IMR-90 (cell line): ENCODE measurements at regions not wholly inside any gene's neighbourhood (a gene's known extent, or its start where the extent isn't known, plus 50 kb on each side); places are given as distances from the start of the nearest gene placed in this dataset.
A peak's percentile ranks its signal among the peaks of the same experiment; 100 is the strongest.

Experiments used
- ATAC-seq: fragments of 200-7000 bp; cut with Tn5 transposase; 2 replicates; pipeline ENCODE4 v1.9.1; 2020; ENCODE audit warnings: low read depth, mild to moderate bottlenecking, moderate library complexity
- BruUV-seq: library from RNA; stranded (reverse); fragments of 400-500 nt; replicated peaks from 2 replicates; lab custom pipeline; 2021; lab: Mats Ljungman, UMichigan
- CTCF ChIA-PET: fragments of 300-600 bp; formaldehyde crosslinking; extraction: SDS; loops from one replicate; lab custom pipeline; 2021; ENCODE audit warnings: antibody characterized with exemption; lab: Yijun Ruan, JAX
- POLR2A ChIA-PET: fragments of 300-600 bp; sonication (Branson Sonifier 250); formaldehyde crosslinking; loops from one replicate; lab custom pipeline; 2022; ENCODE audit warnings: antibody characterized with exemption; ENCODE audit not compliant: unreplicated experiment; lab: Charles Lee
- DNase-seq: peaks from one replicate; pipeline ENCODE4 v3.0.0; 2013
- H2AFZ ChIP-seq: replicated peaks from 2 replicates; pipeline ENCODE3; 2013; ENCODE audit warnings: low read length, mild to moderate bottlenecking; ENCODE audit not compliant: poor library complexity
- H2AK5ac ChIP-seq: 2 replicates; pipeline ENCODE4 v1.6.1; 2013; ENCODE audit warnings: low read depth, low read length, inconsistent platforms
- H2AK9ac ChIP-seq: replicated peaks from 2 replicates; pipeline ENCODE3; 2013; ENCODE audit warnings: mild to moderate bottlenecking, low read depth, low read length, moderate library complexity; ENCODE audit not compliant: poor library complexity
- H2BK120ac ChIP-seq: 2 replicates; pipeline ENCODE4 v1.6.1; 2013; ENCODE audit warnings: low read depth, low read length, inconsistent platforms
- H2BK15ac ChIP-seq: 3 replicates; pipeline ENCODE4 v1.6.1; 2013; ENCODE audit warnings: low read depth, low read length, inconsistent platforms
- H2BK20ac ChIP-seq: 2 replicates; pipeline ENCODE4 v1.6.1; 2013; ENCODE audit warnings: low read depth, mild to moderate bottlenecking, inconsistent platforms, low read length, moderate library complexity
- H2BK5ac ChIP-seq: 2 replicates; pipeline ENCODE4 v1.6.1; 2013; ENCODE audit warnings: mild to moderate bottlenecking, low read depth, low read length, inconsistent platforms; ENCODE audit not compliant: poor library complexity, severe bottlenecking
- H3K14ac ChIP-seq: replicated peaks from 2 replicates; pipeline ENCODE4 v1.6.1; 2013; ENCODE audit warnings: low read depth, low read length, inconsistent platforms
- H3K18ac ChIP-seq: 2 replicates; pipeline ENCODE4 v1.6.1; 2013; ENCODE audit warnings: low read depth, low read length, control low read depth
- H3K23ac ChIP-seq: 2 replicates; pipeline ENCODE4 v1.6.1; 2013; ENCODE audit warnings: low read depth, low read length, inconsistent platforms
- H3K27ac ChIP-seq: 2 replicates; pipeline ENCODE4 v1.5.1; 2013; ENCODE audit warnings: mild to moderate bottlenecking, control low read depth, low read length; ENCODE audit not compliant: insufficient read depth
- H3K27me3 ChIP-seq: 2 replicates; pipeline ENCODE4 v1.6.1; 2013; ENCODE audit warnings: low read length; ENCODE audit not compliant: control insufficient read depth, insufficient read depth
- H3K36me3 ChIP-seq: 2 replicates; pipeline ENCODE4 v1.6.1; 2013; ENCODE audit warnings: low read length, mixed read lengths; ENCODE audit not compliant: control insufficient read depth, insufficient read depth
- H3K4ac ChIP-seq: 2 replicates; pipeline ENCODE4 v1.6.1; 2013; ENCODE audit warnings: low read depth, low read length, inconsistent platforms
- H3K4me1 ChIP-seq: 2 replicates; pipeline ENCODE4 v1.6.1; 2013; ENCODE audit warnings: low read length, mixed read lengths; ENCODE audit not compliant: control insufficient read depth, insufficient read depth
- H3K4me2 ChIP-seq: 2 replicates; pipeline ENCODE4 v1.6.1; 2013; ENCODE audit warnings: low read depth, mild to moderate bottlenecking, control low read depth, low read length, moderate library complexity
- H3K4me3 ChIP-seq: 2 replicates; pipeline ENCODE4 v1.5.1; 2013; ENCODE audit warnings: low read depth, mild to moderate bottlenecking, control low read depth, low read length, moderate library complexity; ENCODE audit not compliant: insufficient read depth
- H3K56ac ChIP-seq: 2 replicates; pipeline ENCODE4 v1.6.1; 2013; ENCODE audit warnings: low read length, inconsistent platforms; ENCODE audit not compliant: insufficient read depth; ENCODE audit errors: extremely low read depth
- H3K79me1 ChIP-seq, 2 experiments: 2 replicates each; pipeline ENCODE4 v1.6.1; 2013; ENCODE audit warnings: low read length in 2 of 2, inconsistent platforms in 1 of 2, low read depth in 1 of 2
- H3K9ac ChIP-seq: 2 replicates; pipeline ENCODE4 v1.6.1; 2013; ENCODE audit warnings: low read depth, low read length, control low read depth
- H3K9me1 ChIP-seq: 2 replicates; pipeline ENCODE4 v1.6.1; 2013; ENCODE audit warnings: low read length, inconsistent platforms; ENCODE audit not compliant: insufficient read depth
- H3K9me3 ChIP-seq: 2 replicates; pipeline ENCODE4 v1.6.1; 2013; ENCODE audit warnings: low read length; ENCODE audit not compliant: control insufficient read depth, insufficient read depth
- H4K20me1 ChIP-seq: 2 replicates; pipeline ENCODE4 v1.6.1; 2013; ENCODE audit warnings: low read length, inconsistent platforms; ENCODE audit not compliant: insufficient read depth
- H4K5ac ChIP-seq: 2 replicates; pipeline ENCODE4 v1.6.1; 2013; ENCODE audit warnings: mild to moderate bottlenecking, low read depth, low read length, control low read depth
- H4K8ac ChIP-seq, 2 experiments: 2 replicates each; pipeline ENCODE4 v1.6.1; 2013; ENCODE audit warnings: low read depth in 2 of 2, low read length in 2 of 2, control low read depth in 1 of 2, inconsistent platforms in 1 of 2
- H4K91ac ChIP-seq: 2 replicates; pipeline ENCODE4 v1.6.1; 2013; ENCODE audit warnings: low read depth, low read length, inconsistent platforms; ENCODE audit not compliant: insufficient read depth
- CEBPB ChIP-seq: IDR thresholded peaks from 2 replicates; pipeline ENCODE4 v1.6.1; 2012; ENCODE audit warnings: low read depth, low read length, improper control_type of control experiment
- MAFK ChIP-seq: IDR thresholded peaks from 2 replicates; pipeline ENCODE4 v1.6.1; 2012; ENCODE audit warnings: low read depth, low read length, improper control_type of control experiment
- MAZ ChIP-seq: IDR thresholded peaks from 2 replicates; pipeline ENCODE4 v1.6.1; 2012; ENCODE audit warnings: low read depth, mild to moderate bottlenecking, low read length, improper control_type of control experiment, moderate library complexity, borderline replicate concordance
- MXI1 ChIP-seq: IDR thresholded peaks from 2 replicates; pipeline ENCODE4 v1.6.1; 2012; ENCODE audit warnings: low read depth, mild to moderate bottlenecking, low read length, moderate library complexity, borderline replicate concordance
- NFE2L2 ChIP-seq: fragments of 150-350 bp; IDR thresholded peaks from 2 replicates; pipeline ENCODE4 v1.6.1; 2016; ENCODE audit warnings: low read depth, mild to moderate bottlenecking, low read length
- POLR2A ChIP-seq: IDR thresholded peaks from 2 replicates; pipeline ENCODE4 v1.6.1; 2012; ENCODE audit warnings: mild to moderate bottlenecking, low read depth, low read length
- RAD21 ChIP-seq: IDR thresholded peaks from 2 replicates; pipeline ENCODE4 v1.6.1; 2012; ENCODE audit warnings: low read length, improper control_type of control experiment
- RFX5 ChIP-seq: IDR thresholded peaks from 2 replicates; pipeline ENCODE4 v1.8.0; 2012; ENCODE audit warnings: low read depth, mild to moderate bottlenecking, low read length, moderate library complexity
- WGBS, 2 experiments: methylation state at CpG; one replicate each; pipeline versions ENCODE4 v1.1.5 to v1.1.7; 2013; ENCODE audit warnings: missing lambda C conversion rate in 2 of 2; ENCODE audit not compliant: insufficient read length in 1 of 2; ENCODE audit errors: extremely low coverage in 2 of 2; 5-methylcytosine and 5-hydroxymethylcytosine counted together
- dilution Hi-C: fragments of 300-500 bp; cut with HindIII; formaldehyde crosslinking; loops from one replicate; pipeline ENCODE4 v1.14.3; 2018; ENCODE audit warnings: low sequenced_read_pairs; ENCODE audit not compliant: unreplicated experiment
- in situ Hi-C: fragments of 300-500 bp; cut with MboI; formaldehyde crosslinking; loops from 3 replicates; pipeline ENCODE4 v1.14.3; 2019; ENCODE audit warnings: low sequenced_read_pairs, inconsistent platforms, mixed read lengths
- intact Hi-C: fragments of 100-400 bp; cut with micrococcal nuclease; formaldehyde crosslinking; loops from 2 replicates; pipeline ENCODE4 v1.10.0; 2022

GRCh38 chr4:145230726-145231125 is 50.3 kb upstream of the OTUD4 start:
- Histone ChIP-seq H3K4me3 (no peak overlapping the region), H2AK9ac (no peak overlapping the region), H2BK15ac (no peak overlapping the region), H2BK120ac (no peak overlapping the region), H4K5ac (no peak overlapping the region), H4K20me1 (no peaks in the 10 kb centered on the region), H3K18ac (no peak overlapping the region), H2AK5ac (no peak overlapping the region), H2BK20ac (no peak overlapping the region), H2AFZ (no peak overlapping the region), H3K4me1 (0 out of 2 replicates have a peak, but pooled peaks cover 1% of the 10 kb centered on the region), H3K23ac (no peak overlapping the region), H3K14ac (no peak overlapping the region), H3K4ac (no peak overlapping the region), H3K27ac (no peak overlapping the region), H3K27me3 (no peaks in the 10 kb centered on the region), H3K36me3 (no peaks in the 10 kb centered on the region), H4K8ac (no peak overlapping the region), H3K9me1 (no peaks in the 10 kb centered on the region), H2BK5ac (no peak overlapping the region), H3K4me2 (peak overlapping the region; percentile 22; the same call in 1 of the 2 replicates), H4K91ac (no peak overlapping the region), H3K9me3 (peaks cover 3% of the 10 kb centered on the region; the same call in 1 of the 2 replicates), H3K79me1 (no peaks in the 10 kb centered on the region), H3K56ac (no peak overlapping the region), H3K9ac (no peak overlapping the region)
- no CpG with 5 or more reads among the region's 2 CpGs for WGBS, 2 experiments
- ATAC-seq (no peak; the same call in 1 of the 2 replicates), DNase-seq (peak; percentile 33)
- in situ Hi-C loops: no loop called here
- CTCF ChIA-PET: interaction anchor here (1.3 kb wide), 1 partner anchor 14 kb away, joined by 3 read pairs; no protein-coding TSS in a partner anchor
- intact Hi-C loops: loop anchor here (5.0 to 10.0 kb wide), 3 partner anchors 252 to 704 kb away; partner anchors contain the start of genes SMAD1 and ZNF827
- BruUV-seq: no TSS peak
- TF ChIP-seq RFX5: no peak
- TF ChIP-seq RAD21: no peak
- TF ChIP-seq NFE2L2: no peak
- no peak for TF ChIP-seq POLR2A
- no peak for TF ChIP-seq MAFK
- no peak for TF ChIP-seq MXI1
- no peak for TF ChIP-seq MAZ
- TF ChIP-seq CEBPB: no peak
- dilution Hi-C loops: no loop called here
- POLR2A ChIA-PET: no interaction called here
